Kidney (tissue), 13 donors: ENCODE measurements at regions not wholly inside any gene's neighbourhood (a gene's known extent, or its start where the extent isn't known, plus 50 kb on each side); places are given as distances from the start of the nearest gene placed in this dataset.
"Not testable (repeated sequence)": the region's sequence is repeated elsewhere in the genome, so short reads cannot be mapped to it uniquely, and the experiment has no call there.

Experiments used
- DNase-seq, 5 donors: peaks; one replicate each; pipeline ENCODE4 v3.0.0-alpha.2; 2013 to 2020
- FAIRE-seq: peaks from 2 replicates; lab custom pipeline; 2012; peaks lifted over from hg19 to GRCh38; lab: Jason Lieb, UNC
- H3K27ac ChIP-seq, 2 donors: one replicate each; pipeline ENCODE4 v1.7.0; 2013; ENCODE audit warnings: low read depth in 2 of 2, low read length in 2 of 2, inconsistent platforms in 1 of 2
- H3K27me3 ChIP-seq: one replicate; pipeline ENCODE4 v1.7.1; 2013; ENCODE audit warnings: low read length, inconsistent platforms; ENCODE audit not compliant: control insufficient read depth, insufficient read depth
- H3K36me3 ChIP-seq, 3 donors: one replicate each; pipeline versions ENCODE4 v1.7.0 to v1.7.1; 2013; ENCODE audit warnings: low read length in 3 of 3, control low read depth in 1 of 3, inconsistent platforms in 1 of 3; ENCODE audit not compliant: insufficient read depth in 3 of 3, control insufficient read depth in 2 of 3
- H3K4me1 ChIP-seq, 3 donors: one replicate each; pipeline versions ENCODE4 v1.7.0 to v1.7.1; 2013; ENCODE audit warnings: low read length in 3 of 3, inconsistent platforms in 1 of 3, low read depth in 1 of 3; ENCODE audit not compliant: control insufficient read depth in 2 of 3, insufficient read depth in 2 of 3
- H3K4me3 ChIP-seq, 3 donors: one replicate each; pipeline versions ENCODE4 v1.7.0 to v1.8.1; 2013; ENCODE audit warnings: low read length in 3 of 3, control low read depth in 1 of 3, inconsistent platforms in 1 of 3
- H3K9ac ChIP-seq, 3 donors: one replicate each; pipeline versions ENCODE4 v1.7.0 to v1.7.1; 2013; ENCODE audit warnings: low read length in 3 of 3, control low read depth in 1 of 3, inconsistent platforms in 1 of 3
- H3K9me3 ChIP-seq, 3 donors: one replicate each; pipeline versions ENCODE4 v1.7.0 to v1.7.1; 2013; ENCODE audit warnings: low read length in 3 of 3, control low read depth in 1 of 3, inconsistent platforms in 1 of 3; ENCODE audit not compliant: control insufficient read depth in 2 of 3, insufficient read depth in 1 of 3
- CTCF ChIP-seq: IDR thresholded peaks from 3 replicates; pipeline ENCODE4 v1.5.1; 2012; ENCODE audit warnings: mild to moderate bottlenecking, moderate library complexity, borderline replicate concordance; ENCODE audit not compliant: insufficient read depth; ENCODE audit errors: extremely low read depth
- intact Hi-C: fragments of 100-400 bp; cut with DNase I; formaldehyde crosslinking; loops from one replicate; pipeline ENCODE4 v1.11.1; 2022
- donor health status: control.
- donor health status: control.
- donor health status: control.
- donor health status: control.
- donor health status: control.
- donor health status: DM: yes; HTN: yes; CAD: no.
- donor health status: Normal renal cell carcinoma (clear cell type).

- TF ChIP-seq CTCF, result no peak
- Histone ChIP-seq H3K9me3 (peaks cover 0 to 6% (median 2%) of the 10 kb centered on the region in 3 donors), H3K4me3 (no peak overlapping the region), H3K9ac (no peak overlapping the region), H3K4me1 (no peaks in the 10 kb centered on the region), H3K27me3 (no peaks in the 10 kb centered on the region), H3K27ac (no peak overlapping the region), H3K36me3 (no peaks in the 10 kb centered on the region)
- intact Hi-C loops, result no loop called here
- no peak for FAIRE-seq
- no peak for DNase-seq
These were observed 316.7 kb downstream of the CYRIA start for GRCh38 chr2:16348821-16349515.

GRCh38 chr2:16346671-16347070, 319.0 kb downstream of the CYRIA start:
- FAIRE-seq, result no peak
- DNase-seq, result no peak
- peaks cover 0 to 6% (median 2%) of the 10 kb centered on the region in 3 donors for H3K9me3 ChIP-seq
- H3K27ac ChIP-seq, result no peak overlapping the region
- intact Hi-C loops, result no loop called here
- H3K27me3 ChIP-seq, result no peaks in the 10 kb centered on the region
- no peak overlapping the region for H3K4me3 ChIP-seq
- no peak for TF ChIP-seq CTCF
- no peaks in the 10 kb centered on the region for H3K4me1 ChIP-seq
- H3K9ac ChIP-seq, result no peak overlapping the region
- H3K36me3 ChIP-seq, result no peaks in the 10 kb centered on the region

- H3K9ac ChIP-seq, H3K4me3 ChIP-seq, H3K27me3 ChIP-seq, FAIRE-seq, DNase-seq, H3K4me1 ChIP-seq, intact Hi-C loops, H3K9me3 ChIP-seq, H3K36me3 ChIP-seq, H3K27ac ChIP-seq: not testable (repeated sequence)
These were observed 320.4 kb downstream of the CYRIA start for GRCh38 chr2:16345231-16345630.

- Histone ChIP-seq H3K4me1 (no peaks in the 10 kb centered on the region), H3K9ac (no peak overlapping the region), H3K4me3 (no peak overlapping the region), H3K9me3 (peaks cover 0 to 7% (median 4%) of the 10 kb centered on the region in 3 donors), H3K27me3 (no peaks in the 10 kb centered on the region), H3K27ac (no peak overlapping the region), H3K36me3 (no peaks in the 10 kb centered on the region)
- DNase-seq (no peak), FAIRE-seq (no peak)
- no peak for TF ChIP-seq CTCF
- intact Hi-C loops, result no loop called here
These were observed 326.4 kb downstream of the CYRIA start for GRCh38 chr2:16339206-16339605.
